GM12878 (cell line): ENCODE measurements at regions not wholly inside any gene's neighbourhood (a gene's known extent, or its start where the extent isn't known, plus 50 kb on each side); places are given as distances from the start of the nearest gene placed in this dataset.

Source experiments
- ATAC-seq: fragments of 200-7000 bp; cut with Tn5 transposase; 3 replicates; pipeline ENCODE4 v1.9.1; 2020; ENCODE audit warnings: mild to moderate bottlenecking, moderate library complexity
- BruUV-seq: library from RNA; stranded (reverse); fragments of 400-500 nt; replicated peaks from 2 replicates; lab custom pipeline; 2021; lab: Mats Ljungman, UMichigan
- CTCF ChIA-PET: fragments of 300-600 bp; sonication (Branson Sonifier 250); formaldehyde crosslinking; extraction: SDS; loops from one replicate; lab custom pipeline; 2021; ENCODE audit warnings: inconsistent platforms; lab: Yijun Ruan, JAX
- POLR2A ChIA-PET: fragments of 350-600 bp; formaldehyde crosslinking; extraction: SDS; loops from one replicate; lab custom pipeline; 2021; ENCODE audit warnings: inconsistent platforms; lab: Charles Lee
- RAD21 ChIA-PET: fragments of 300-600 bp; sonication (Branson Sonifier 250); formaldehyde crosslinking; loops from one replicate; lab custom pipeline; 2023; ENCODE audit warnings: antibody characterized with exemption; ENCODE audit not compliant: unreplicated experiment; lab: Charles Lee
- SMC1A ChIA-PET: fragments of 300-600 bp; sonication (Branson Sonifier 250); formaldehyde crosslinking; loops from one replicate; lab custom pipeline; 2023; ENCODE audit not compliant: unreplicated experiment, uncharacterized antibody; lab: Charles Lee
- DNase-seq: peaks from one replicate; pipeline ENCODE4 v3.0.0-alpha.2; 2011; ENCODE audit warnings: low read depth, low spot score
- FAIRE-seq: peaks from 3 replicates; lab custom pipeline; 2011; peaks lifted over from hg19 to GRCh38; lab: Jason Lieb, UNC
- H2AFZ ChIP-seq: 2 replicates; pipeline ENCODE4 v1.6.0; 2011; ENCODE audit warnings: low read depth, low read length, control low read depth; ENCODE audit not compliant: control insufficient read depth
- H3K27ac ChIP-seq: 2 replicates; pipeline ENCODE4 v1.5.1; 2011; ENCODE audit warnings: control low read depth; ENCODE audit not compliant: control insufficient read depth, insufficient read depth
- H3K27me3 ChIP-seq, 2 experiments: replicated peaks in 1 of 2; 2 replicates each; pipeline versions ENCODE4 v1.6.0 to v1.6.1; 2011; ENCODE audit warnings: low read length in 1 of 2; ENCODE audit not compliant: control insufficient read depth in 2 of 2, insufficient read depth in 2 of 2
- H3K36me3 ChIP-seq, 2 experiments: 2 replicates each; pipeline ENCODE4 v1.5.1; 2011; ENCODE audit warnings: low read length in 1 of 2; ENCODE audit not compliant: control insufficient read depth in 2 of 2, insufficient read depth in 2 of 2
- H3K4me1 ChIP-seq: 2 replicates; pipeline ENCODE4 v1.6.1; 2011; ENCODE audit warnings: mild to moderate bottlenecking, low read length, moderate library complexity, mixed read lengths; ENCODE audit not compliant: control insufficient read depth, insufficient read depth
- H3K4me2 ChIP-seq: 2 replicates; pipeline ENCODE4 v1.6.0; 2011; ENCODE audit warnings: control low read depth; ENCODE audit not compliant: control insufficient read depth, insufficient read depth
- H3K4me3 ChIP-seq: fragments of 200-600 bp; sonication (generic); 2 replicates; pipeline ENCODE4 v1.5.1; 2016
- H3K79me2 ChIP-seq: 2 replicates; pipeline ENCODE4 v1.6.0; 2011; ENCODE audit warnings: low read length; ENCODE audit not compliant: control insufficient read depth, insufficient read depth
- H3K9ac ChIP-seq: 2 replicates; pipeline ENCODE4 v1.8.0; 2011; ENCODE audit warnings: low read length, control low read depth, mixed read lengths; ENCODE audit not compliant: control insufficient read depth, insufficient read depth
- H3K9me3 ChIP-seq: replicated peaks from 3 replicates; pipeline ENCODE4 v1.5.1; 2011; ENCODE audit warnings: mild to moderate bottlenecking, low read length; ENCODE audit not compliant: control insufficient read depth, insufficient read depth
- H4K20me1 ChIP-seq: 2 replicates; pipeline ENCODE4 v1.6.0; 2011; ENCODE audit not compliant: control insufficient read depth, insufficient read depth
- CBFB ChIP-seq: IDR thresholded peaks from 2 replicates; pipeline ENCODE4 v1.6.1; 2016; ENCODE audit warnings: antibody characterized with exemption, low read depth
- CBX5 ChIP-seq: sonication (generic); IDR thresholded peaks from 2 replicates; pipeline ENCODE4 v1.6.1; 2016; ENCODE audit warnings: low read depth, moderate library complexity, mild to moderate bottlenecking, inconsistent platforms
- CHD2 ChIP-seq: IDR thresholded peaks from 2 replicates; pipeline ENCODE4 v1.6.1; 2011; ENCODE audit warnings: low read depth, low read length, improper control_type of control experiment, borderline replicate concordance
- EP300 ChIP-seq, 2 experiments: fragments of 150-350 bp in 1 of 2; IDR thresholded peaks; 2 replicates each; pipeline ENCODE4 v1.6.1; 2011 to 2012; ENCODE audit warnings: low read depth in 2 of 2, low read length in 2 of 2, borderline replicate concordance in 1 of 2, improper control_type of control experiment in 1 of 2, inconsistent platforms in 1 of 2; ENCODE audit not compliant: control insufficient read depth in 1 of 2
- MTA3 ChIP-seq: IDR thresholded peaks from 2 replicates; pipeline ENCODE4 v1.6.1; 2012; ENCODE audit warnings: low read length, inconsistent platforms, borderline replicate concordance
- NBN ChIP-seq: fragments of 450-650 bp; IDR thresholded peaks from 2 replicates; pipeline ENCODE4 v1.6.1; 2016
- NFYB ChIP-seq: IDR thresholded peaks from 2 replicates; pipeline ENCODE4 v1.6.1; 2011; ENCODE audit warnings: low read depth, mild to moderate bottlenecking, low read length, improper control_type of control experiment, moderate library complexity; ENCODE audit not compliant: insufficient read depth
- NR2C1 ChIP-seq: fragments of 450-650 bp; IDR thresholded peaks from 2 replicates; pipeline ENCODE4 v1.6.1; 2017; ENCODE audit warnings: antibody characterized with exemption, mild to moderate bottlenecking, moderate library complexity
- RAD21 ChIP-seq: IDR thresholded peaks from 2 replicates; pipeline ENCODE4 v1.6.1; 2011; ENCODE audit warnings: mild to moderate bottlenecking, low read depth, low read length, moderate library complexity; ENCODE audit not compliant: insufficient read depth
- SP1 ChIP-seq: IDR thresholded peaks from one replicate; pipeline ENCODE4 v1.6.1; 2011; ENCODE audit warnings: low read depth, low read length
- STAT1 ChIP-seq: fragments of 450-650 bp; conservative IDR thresholded peaks from 2 replicates; pipeline ENCODE4 v1.6.1; 2014; ENCODE audit warnings: antibody characterized with exemption, mild to moderate bottlenecking
- WGBS: methylation state at CpG from one replicate; pipeline ENCODE4 v1.1.6; 2016; ENCODE audit warnings: low lambda C conversion rate; ENCODE audit not compliant: insufficient replicate concordance, insufficient coverage; ENCODE audit errors: missing lambda C conversion rate; 5-methylcytosine and 5-hydroxymethylcytosine counted together
- in situ Hi-C: fragments of 300-500 bp; cut with MboI; formaldehyde crosslinking; loops from 9 replicates; pipeline ENCODE4 v1.14.3; 2018; ENCODE audit warnings: mixed read lengths
- intact Hi-C: fragments of 100-400 bp; cut with micrococcal nuclease; formaldehyde crosslinking; loops from one replicate; pipeline ENCODE4 v1.14.2; 2022; ENCODE audit not compliant: unreplicated experiment
- TF ChIP-seq, protein P1 (sequence below): IDR thresholded peaks from 2 replicates; pipeline ENCODE4 v1.6.1; 2012; ENCODE audit warnings: low read depth, low read length, improper control_type of control experiment
- TF ChIP-seq, protein P2 (sequence below): IDR thresholded peaks from 2 replicates; pipeline ENCODE4 v1.6.1; 2012; ENCODE audit warnings: mild to moderate bottlenecking, low read depth, low read length
- TF ChIP-seq, protein P3 (sequence below): IDR thresholded peaks from 2 replicates; pipeline ENCODE4 v1.6.1; 2012; ENCODE audit warnings: low read length, inconsistent platforms

DNA sequence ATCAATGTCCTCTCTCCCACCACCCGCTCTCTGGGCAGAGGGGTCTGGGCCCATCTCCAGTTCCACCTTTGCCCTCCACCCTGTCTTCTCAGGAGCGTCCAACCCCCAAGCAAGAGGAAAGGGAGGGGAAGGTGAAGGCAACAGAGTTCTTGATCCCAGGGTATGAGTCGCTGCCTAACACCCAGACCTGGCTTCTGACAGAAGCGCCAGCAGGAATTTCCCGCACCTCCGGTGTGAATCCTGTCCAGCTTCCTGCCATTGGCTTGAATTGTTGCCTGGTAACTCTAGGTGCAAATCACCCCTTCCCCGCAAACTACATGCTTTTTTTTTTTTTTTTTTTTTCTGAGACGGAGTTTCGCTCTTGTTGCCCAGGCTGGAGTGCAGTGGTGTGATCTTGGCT, 84.2 kb upstream of the IER5L start:
- intact Hi-C loops = no loop called here
- TF ChIP-seq SP1 (no peak), NR2C1 (no peak), CHD2 (no peak), NFYB (no peak), MTA3 (no peak), NBN (no peak), EP300 (IDR thresholded peaks at IDR 0.05; ENCODE audit: borderline replicate concordance in 1 of 2, control insufficient read depth in 1 of 2, low read depth in 2 of 2, low read length in 2 of 2) (no peak), CBX5 (no peak), RAD21 (no peak), CBFB (no peak), STAT1 (no peak)
- TF ChIP-seq, protein P1, sequence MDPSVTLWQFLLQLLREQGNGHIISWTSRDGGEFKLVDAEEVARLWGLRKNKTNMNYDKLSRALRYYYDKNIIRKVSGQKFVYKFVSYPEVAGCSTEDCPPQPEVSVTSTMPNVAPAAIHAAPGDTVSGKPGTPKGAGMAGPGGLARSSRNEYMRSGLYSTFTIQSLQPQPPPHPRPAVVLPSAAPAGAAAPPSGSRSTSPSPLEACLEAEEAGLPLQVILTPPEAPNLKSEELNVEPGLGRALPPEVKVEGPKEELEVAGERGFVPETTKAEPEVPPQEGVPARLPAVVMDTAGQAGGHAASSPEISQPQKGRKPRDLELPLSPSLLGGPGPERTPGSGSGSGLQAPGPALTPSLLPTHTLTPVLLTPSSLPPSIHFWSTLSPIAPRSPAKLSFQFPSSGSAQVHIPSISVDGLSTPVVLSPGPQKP = no peak
- TF ChIP-seq, protein P2, sequence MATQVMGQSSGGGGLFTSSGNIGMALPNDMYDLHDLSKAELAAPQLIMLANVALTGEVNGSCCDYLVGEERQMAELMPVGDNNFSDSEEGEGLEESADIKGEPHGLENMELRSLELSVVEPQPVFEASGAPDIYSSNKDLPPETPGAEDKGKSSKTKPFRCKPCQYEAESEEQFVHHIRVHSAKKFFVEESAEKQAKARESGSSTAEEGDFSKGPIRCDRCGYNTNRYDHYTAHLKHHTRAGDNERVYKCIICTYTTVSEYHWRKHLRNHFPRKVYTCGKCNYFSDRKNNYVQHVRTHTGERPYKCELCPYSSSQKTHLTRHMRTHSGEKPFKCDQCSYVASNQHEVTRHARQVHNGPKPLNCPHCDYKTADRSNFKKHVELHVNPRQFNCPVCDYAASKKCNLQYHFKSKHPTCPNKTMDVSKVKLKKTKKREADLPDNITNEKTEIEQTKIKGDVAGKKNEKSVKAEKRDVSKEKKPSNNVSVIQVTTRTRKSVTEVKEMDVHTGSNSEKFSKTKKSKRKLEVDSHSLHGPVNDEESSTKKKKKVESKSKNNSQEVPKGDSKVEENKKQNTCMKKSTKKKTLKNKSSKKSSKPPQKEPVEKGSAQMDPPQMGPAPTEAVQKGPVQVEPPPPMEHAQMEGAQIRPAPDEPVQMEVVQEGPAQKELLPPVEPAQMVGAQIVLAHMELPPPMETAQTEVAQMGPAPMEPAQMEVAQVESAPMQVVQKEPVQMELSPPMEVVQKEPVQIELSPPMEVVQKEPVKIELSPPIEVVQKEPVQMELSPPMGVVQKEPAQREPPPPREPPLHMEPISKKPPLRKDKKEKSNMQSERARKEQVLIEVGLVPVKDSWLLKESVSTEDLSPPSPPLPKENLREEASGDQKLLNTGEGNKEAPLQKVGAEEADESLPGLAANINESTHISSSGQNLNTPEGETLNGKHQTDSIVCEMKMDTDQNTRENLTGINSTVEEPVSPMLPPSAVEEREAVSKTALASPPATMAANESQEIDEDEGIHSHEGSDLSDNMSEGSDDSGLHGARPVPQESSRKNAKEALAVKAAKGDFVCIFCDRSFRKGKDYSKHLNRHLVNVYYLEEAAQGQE = no peak
- TF ChIP-seq, protein P3, sequence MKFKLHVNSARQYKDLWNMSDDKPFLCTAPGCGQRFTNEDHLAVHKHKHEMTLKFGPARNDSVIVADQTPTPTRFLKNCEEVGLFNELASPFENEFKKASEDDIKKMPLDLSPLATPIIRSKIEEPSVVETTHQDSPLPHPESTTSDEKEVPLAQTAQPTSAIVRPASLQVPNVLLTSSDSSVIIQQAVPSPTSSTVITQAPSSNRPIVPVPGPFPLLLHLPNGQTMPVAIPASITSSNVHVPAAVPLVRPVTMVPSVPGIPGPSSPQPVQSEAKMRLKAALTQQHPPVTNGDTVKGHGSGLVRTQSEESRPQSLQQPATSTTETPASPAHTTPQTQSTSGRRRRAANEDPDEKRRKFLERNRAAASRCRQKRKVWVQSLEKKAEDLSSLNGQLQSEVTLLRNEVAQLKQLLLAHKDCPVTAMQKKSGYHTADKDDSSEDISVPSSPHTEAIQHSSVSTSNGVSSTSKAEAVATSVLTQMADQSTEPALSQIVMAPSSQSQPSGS = no peak
- H3K27ac ChIP-seq = no peak overlapping the region
- no peaks in the 10 kb centered on the region for H3K79me2 ChIP-seq
- ATAC-seq = no peak
- H3K9me3 ChIP-seq = no peaks in the 10 kb centered on the region
- peaks cover 7% of the 10 kb centered on the region for H3K4me1 ChIP-seq
- ChIA-PET CTCF (no interaction called here), SMC1A (no interaction called here), POLR2A (no interaction called here), RAD21 (no interaction called here)
- no peak overlapping the region for H2AFZ ChIP-seq
- no peak for DNase-seq
- no peak overlapping the region for H3K4me3 ChIP-seq
- H3K36me3 ChIP-seq = no peaks in the 10 kb centered on the region
- H3K4me2 ChIP-seq = no peak overlapping the region
- H3K27me3 ChIP-seq = peaks cover 2 to 4% of the 10 kb centered on the region in 2 experiments; a peak in 3 of 4 replicates
- no peaks in the 10 kb centered on the region for H4K20me1 ChIP-seq
- no peak for FAIRE-seq
- no peak overlapping the region for H3K9ac ChIP-seq
- BruUV-seq = no TSS peak
- in situ Hi-C loops = no loop called here
- 84% methylated on average over 8 of the region's 9 CpGs for WGBS
